ELR (cell line): ENCODE measurements at regions not wholly inside any gene's neighbourhood (a gene's known extent, or its start where the extent isn't known, plus 50 kb on each side); places are given as distances from the start of the nearest gene placed in this dataset.
A peak's percentile ranks its signal among the peaks of the same experiment; 100 is the strongest.

Source experiments
- DNase-seq: peaks from one replicate; pipeline ENCODE4 v3.0.0-alpha.2; 2015; ENCODE audit warnings: low read depth

GRCh38 chr15:46315434-46315833 lies 680.6 kb downstream of the SQOR start:
- no peak for DNase-seq

GRCh38 chr15:46316024-46316423 lies 681.2 kb downstream of the SQOR start:
- DNase-seq: no peak

GRCh38 chr15:46317029-46317428 lies 682.2 kb downstream of the SQOR start:
- DNase-seq: no peak

- DNase-seq: no peak
These were observed 687.9 kb downstream of the SQOR start for GRCh38 chr15:46322753-46323152.

- no peak for DNase-seq
These were observed 691.3 kb downstream of the SQOR start for GRCh38 chr15:46326173-46326572.

- no peak for DNase-seq
These were observed 694.0 kb downstream of the SQOR start for GRCh38 chr15:46328821-46329220.

- no peak for DNase-seq
These were observed 695.0 kb downstream of the SQOR start for GRCh38 chr15:46329876-46330275.

- DNase-seq: no peak
These were observed 696.7 kb downstream of the SQOR start for GRCh38 chr15:46331546-46331945.

GRCh38 chr15:46343196-46343935 lies 708.5 kb downstream of the SQOR start:
- DNase-seq: no peak

GRCh38 chr15:46344115-46344724 lies 709.4 kb downstream of the SQOR start:
- DNase-seq: no peak

GRCh38 chr15:46344915-46345314 lies 710.1 kb downstream of the SQOR start:
- DNase-seq: no peak

GRCh38 chr15:46354443-46354842 lies 719.6 kb downstream of the SQOR start:
- no peak for DNase-seq

GRCh38 chr15:46365572-46365971 lies 730.7 kb downstream of the SQOR start:
- DNase-seq: no peak

GRCh38 chr15:46366360-46367007 lies 731.7 kb downstream of the SQOR start:
- DNase-seq: no peak

GRCh38 chr15:46383978-46384377 lies 749.1 kb downstream of the SQOR start:
- no peak for DNase-seq

- no peak for DNase-seq
These were observed 751.5 kb downstream of the SQOR start for GRCh38 chr15:46386356-46386755.

- no peak for DNase-seq
These were observed 754.9 kb downstream of the SQOR start for GRCh38 chr15:46389739-46390138.

- no peak for DNase-seq
These were observed 759.6 kb downstream of the SQOR start for GRCh38 chr15:46394463-46394862.

GRCh38 chr15:46408312-46408711 lies 773.5 kb downstream of the SQOR start:
- no peak for DNase-seq

GRCh38 chr15:46409841-46410301 lies 775.0 kb downstream of the SQOR start:
- DNase-seq: no peak

- DNase-seq: no peak
These were observed 775.9 kb downstream of the SQOR start for GRCh38 chr15:46410705-46411104.

- no peak for DNase-seq
These were observed 777.1 kb downstream of the SQOR start for GRCh38 chr15:46411900-46412299.

GRCh38 chr15:46413799-46414198 lies 779.0 kb downstream of the SQOR start:
- DNase-seq: peak; percentile 9
